Natural killer cell (primary cell): ENCODE measurements at regions not wholly inside any gene's neighbourhood (a gene's known extent, or its start where the extent isn't known, plus 50 kb on each side); places are given as distances from the start of the nearest gene placed in this dataset.

Experiments
- ATAC-seq, 3 donors: fragments of 150-1000 bp in 2 of 3; fragments of 200-7000 bp in 1 of 3; cut with Tn5 transposase; 1 replicate in 1 of 3; 2 replicates in 2 of 3; pipeline ENCODE4 v1.10.0; 2021; ENCODE audit warnings: mild to moderate bottlenecking in 2 of 3, moderate library complexity in 2 of 3
- DNase-seq, 2 donors: peaks; one replicate each; pipeline versions ENCODE4 v3.0.0 to v3.0.0-alpha.2; 2013 to 2021; ENCODE audit warnings: mixed read lengths in 1 of 2
- H3K27ac ChIP-seq: one replicate; pipeline ENCODE4 v1.5.1; 2013; ENCODE audit warnings: mild to moderate bottlenecking, low read length
- H3K27me3 ChIP-seq: one replicate; pipeline ENCODE4 v1.6.1; 2013; ENCODE audit warnings: low read length; ENCODE audit not compliant: control insufficient read depth, insufficient read depth
- H3K36me3 ChIP-seq: one replicate; pipeline ENCODE4 v1.6.1; 2013; ENCODE audit warnings: low read length; ENCODE audit not compliant: control insufficient read depth, insufficient read depth
- H3K4me1 ChIP-seq: one replicate; pipeline ENCODE4 v1.6.1; 2013; ENCODE audit warnings: low read length; ENCODE audit not compliant: control insufficient read depth, insufficient read depth
- H3K4me3 ChIP-seq: one replicate; pipeline ENCODE4 v1.5.1; 2013; ENCODE audit warnings: low read length
- H3K9me3 ChIP-seq: one replicate; pipeline ENCODE4 v1.6.1; 2013; ENCODE audit warnings: low read length; ENCODE audit not compliant: control insufficient read depth, insufficient read depth
- H3K27ac Mint-ChIP-seq, 2 donors: one replicate each; pipeline ENCODE4 v1.8.0; 2022; ENCODE audit warnings: mild to moderate bottlenecking in 2 of 2, mixed read lengths in 2 of 2, moderate library complexity in 1 of 2
- H3K27me3 Mint-ChIP-seq, 2 donors: one replicate each; pipeline ENCODE4 v1.8.0; 2022; ENCODE audit warnings: low read depth in 2 of 2, mixed read lengths in 2 of 2
- H3K36me3 Mint-ChIP-seq: one replicate; pipeline ENCODE4 v1.8.0; 2022; ENCODE audit warnings: mixed read lengths
- H3K4me1 Mint-ChIP-seq, 2 donors: one replicate each; pipeline ENCODE4 v1.8.0; 2022; ENCODE audit warnings: mixed read lengths in 2 of 2
- H3K4me3 Mint-ChIP-seq: one replicate; pipeline ENCODE4 v1.8.0; 2022; ENCODE audit warnings: mild to moderate bottlenecking, moderate library complexity, mixed read lengths
- H3K9me3 Mint-ChIP-seq, 2 donors: one replicate each; pipeline ENCODE4 v1.8.0; 2022; ENCODE audit warnings: mixed read lengths in 2 of 2
- WGBS: methylation state at CpG from one replicate; pipeline ENCODE4 v1.1.7; 2013; ENCODE audit warnings: missing lambda C conversion rate; ENCODE audit not compliant: insufficient coverage; 5-methylcytosine and 5-hydroxymethylcytosine counted together
- intact Hi-C: fragments of 100-400 bp; cut with micrococcal nuclease; formaldehyde crosslinking; loops from one replicate; pipeline ENCODE4 v1.14.2; 2022
- TF ChIP-seq, protein P1 (sequence below): fragments of 200-600 bp; IDR thresholded peaks from one replicate; pipeline ENCODE4 v1.8.0; 2022; ENCODE audit warnings: antibody characterized with exemption

DNA sequence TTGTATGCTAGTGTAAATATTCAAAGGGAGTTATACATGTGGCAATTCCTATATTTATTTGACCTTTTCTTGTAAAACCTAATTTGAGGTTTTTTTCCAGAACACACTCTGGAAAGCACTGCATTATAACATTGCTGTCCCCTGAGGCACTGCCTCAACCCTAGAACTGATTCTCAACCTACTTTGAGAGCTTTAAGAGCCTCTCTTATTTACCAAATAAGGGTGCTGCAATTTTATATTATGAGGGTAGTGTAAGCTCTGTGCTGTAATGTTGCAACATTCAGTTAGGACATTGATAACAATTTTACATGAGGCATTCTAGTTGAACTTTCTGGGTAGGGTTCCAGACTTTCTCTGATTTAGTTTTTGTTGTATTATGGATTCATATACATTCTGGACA, 302.2 kb upstream of the DEPDC1 start:
- Histone ChIP-seq H3K36me3 (no peaks in the 10 kb centered on the region), H3K9me3 (no peaks in the 10 kb centered on the region), H3K4me1 (no peaks in the 10 kb centered on the region), H3K27me3 (no peaks in the 10 kb centered on the region), H3K4me3 (no peak overlapping the region), H3K27ac (no peak overlapping the region)
- Mint-ChIP-seq H3K36me3 (no peaks in the 10 kb centered on the region), H3K27ac (no peak overlapping the region), H3K4me3 (no peak overlapping the region), H3K9me3 (peaks cover 10 to 11% of the 10 kb centered on the region in 2 donors), H3K4me1 (no peaks in the 10 kb centered on the region), H3K27me3 (no peaks in the 10 kb centered on the region)
- intact Hi-C loops, result no loop called here
- ATAC-seq (no peak), DNase-seq (no peak)
- TF ChIP-seq, protein P1, sequence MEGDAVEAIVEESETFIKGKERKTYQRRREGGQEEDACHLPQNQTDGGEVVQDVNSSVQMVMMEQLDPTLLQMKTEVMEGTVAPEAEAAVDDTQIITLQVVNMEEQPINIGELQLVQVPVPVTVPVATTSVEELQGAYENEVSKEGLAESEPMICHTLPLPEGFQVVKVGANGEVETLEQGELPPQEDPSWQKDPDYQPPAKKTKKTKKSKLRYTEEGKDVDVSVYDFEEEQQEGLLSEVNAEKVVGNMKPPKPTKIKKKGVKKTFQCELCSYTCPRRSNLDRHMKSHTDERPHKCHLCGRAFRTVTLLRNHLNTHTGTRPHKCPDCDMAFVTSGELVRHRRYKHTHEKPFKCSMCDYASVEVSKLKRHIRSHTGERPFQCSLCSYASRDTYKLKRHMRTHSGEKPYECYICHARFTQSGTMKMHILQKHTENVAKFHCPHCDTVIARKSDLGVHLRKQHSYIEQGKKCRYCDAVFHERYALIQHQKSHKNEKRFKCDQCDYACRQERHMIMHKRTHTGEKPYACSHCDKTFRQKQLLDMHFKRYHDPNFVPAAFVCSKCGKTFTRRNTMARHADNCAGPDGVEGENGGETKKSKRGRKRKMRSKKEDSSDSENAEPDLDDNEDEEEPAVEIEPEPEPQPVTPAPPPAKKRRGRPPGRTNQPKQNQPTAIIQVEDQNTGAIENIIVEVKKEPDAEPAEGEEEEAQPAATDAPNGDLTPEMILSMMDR, result no peak

DNA sequence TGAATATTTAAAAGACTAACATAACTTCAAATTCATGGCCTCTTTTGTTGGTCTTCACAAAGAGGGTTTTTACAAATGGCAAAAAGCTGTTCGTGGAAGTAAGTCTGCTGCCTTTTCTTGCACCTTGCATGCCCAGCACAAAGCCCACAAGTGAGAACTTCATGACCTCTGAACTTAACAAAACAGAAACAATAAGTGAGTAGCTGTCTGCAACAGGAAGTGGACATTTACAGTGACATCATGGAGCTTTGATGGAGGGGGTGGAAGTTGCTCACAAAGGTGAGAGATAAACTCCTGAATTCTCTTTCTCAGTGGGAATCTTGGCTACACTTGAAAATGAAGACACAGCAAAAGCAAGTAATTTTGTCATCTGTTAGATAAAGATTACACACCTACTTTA, 303.3 kb upstream of the DEPDC1 start:
- Mint-ChIP-seq H3K4me3 (no peak overlapping the region), H3K36me3 (no peaks in the 10 kb centered on the region), H3K4me1 (no peaks in the 10 kb centered on the region), H3K9me3 (peaks cover 10 to 13% of the 10 kb centered on the region in 2 donors), H3K27ac (no peak overlapping the region), H3K27me3 (no peaks in the 10 kb centered on the region)
- intact Hi-C loops, result no loop called here
- WGBS, result 55% methylated on average over 1 of the region's 1 CpG
- H3K4me3 ChIP-seq, result no peak overlapping the region
- no peaks in the 10 kb centered on the region for H3K9me3 ChIP-seq
- H3K36me3 ChIP-seq, result no peaks in the 10 kb centered on the region
- no peak for ATAC-seq
- no peaks in the 10 kb centered on the region for H3K4me1 ChIP-seq
- TF ChIP-seq, protein P1, result no peak
- no peak for DNase-seq
- no peak overlapping the region for H3K27ac ChIP-seq
- no peaks in the 10 kb centered on the region for H3K27me3 ChIP-seq

DNA sequence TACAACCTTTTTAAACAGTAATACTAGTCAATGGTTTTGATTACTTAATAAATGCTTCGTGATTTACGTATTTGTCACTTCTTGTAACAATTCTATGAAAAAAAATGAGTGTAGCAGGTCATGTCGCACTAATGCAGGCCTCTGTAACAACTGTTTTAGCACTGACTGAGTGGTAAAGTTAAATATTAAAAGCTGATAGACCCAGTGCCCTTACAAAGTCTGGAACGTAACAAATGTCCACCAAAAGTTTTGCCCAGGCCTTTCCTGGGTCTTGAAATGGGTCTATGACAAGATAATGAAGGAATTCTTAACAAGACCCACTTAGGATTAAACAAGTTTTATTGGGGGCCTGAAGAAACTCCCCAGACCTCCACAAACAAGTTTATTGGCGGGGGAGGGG, 304.6 kb upstream of the DEPDC1 start:
- H3K27me3 ChIP-seq, result no peaks in the 10 kb centered on the region
- H3K9me3 ChIP-seq, result no peaks in the 10 kb centered on the region
- Mint-ChIP-seq H3K27ac (no peak overlapping the region), H3K36me3 (no peaks in the 10 kb centered on the region), H3K27me3 (no peaks in the 10 kb centered on the region), H3K4me1 (no peaks in the 10 kb centered on the region), H3K4me3 (no peak overlapping the region), H3K9me3 (peaks cover 10 to 13% of the 10 kb centered on the region in 2 donors)
- intact Hi-C loops, result no loop called here
- no peak overlapping the region for H3K4me3 ChIP-seq
- WGBS, result 58% methylated on average over 4 of the region's 5 CpGs
- no peaks in the 10 kb centered on the region for H3K36me3 ChIP-seq
- no peaks in the 10 kb centered on the region for H3K4me1 ChIP-seq
- no peak overlapping the region for H3K27ac ChIP-seq
- ATAC-seq, result no peak
- DNase-seq, result no peak
- TF ChIP-seq, protein P1, result no peak

DNA sequence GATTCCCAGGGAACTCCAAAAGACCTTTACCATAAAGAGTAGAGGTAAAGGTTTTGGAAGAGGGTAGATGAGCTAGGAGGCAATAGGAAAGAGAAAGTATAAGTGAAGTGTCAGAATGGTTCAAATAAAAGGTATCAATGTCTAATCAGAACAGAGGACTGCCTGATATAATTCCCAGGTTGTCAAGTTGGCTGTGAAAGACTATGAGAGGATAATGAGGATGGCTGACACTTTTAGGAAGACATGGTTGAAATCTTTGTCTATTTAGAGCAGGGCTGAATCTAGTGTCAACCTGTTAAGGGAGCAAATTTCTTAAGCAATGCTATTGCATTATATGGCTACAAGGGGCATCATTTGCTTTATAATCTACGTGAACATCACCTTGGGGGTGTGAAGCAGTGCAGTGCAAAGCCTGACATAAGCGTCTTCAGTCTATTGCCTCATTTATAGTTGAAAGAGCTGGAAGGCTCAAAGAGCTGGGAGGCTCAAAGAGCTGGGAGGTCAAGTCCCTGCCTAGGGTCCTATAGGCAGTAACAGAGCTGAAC, 308.3 kb upstream of the DEPDC1 start:
- Mint-ChIP-seq H3K27me3 (no peaks in the 10 kb centered on the region), H3K36me3 (no peaks in the 10 kb centered on the region), H3K4me3 (no peak overlapping the region), H3K27ac (no peak overlapping the region), H3K4me1 (no peaks in the 10 kb centered on the region), H3K9me3 (peaks cover 8 to 10% of the 10 kb centered on the region in 2 donors)
- ATAC-seq (no peak), DNase-seq (no peak)
- no peaks in the 10 kb centered on the region for H3K4me1 ChIP-seq
- H3K9me3 ChIP-seq, result peaks cover 2% of the 10 kb centered on the region
- no peaks in the 10 kb centered on the region for H3K36me3 ChIP-seq
- intact Hi-C loops, result no loop called here
- 68% methylated on average over 2 of the region's 2 CpGs for WGBS
- H3K27ac ChIP-seq, result no peak overlapping the region
- H3K27me3 ChIP-seq, result no peaks in the 10 kb centered on the region
- no peak overlapping the region for H3K4me3 ChIP-seq
- TF ChIP-seq, protein P1, result no peak
